ENCODE measurements at regions not wholly inside any gene's neighbourhood (a gene's known extent, or its start where the extent isn't known, plus 50 kb on each side); places are given as distances from the start of the nearest gene placed in this dataset.

- Histone ChIP-seq H2AFZ (ENCODE audit: low read length) (no peak overlapping the region), H3K79me2 (ENCODE audit: insufficient read depth, low read length) (no peaks in the 10 kb centered on the region), H3K4me3 (replicated peaks in 1 of 3; ENCODE audit: insufficient read depth in 1 of 3, low read depth in 2 of 3, low read length in 3 of 3) (no peak overlapping the region), H3K36me3 (replicated peaks in 1 of 2; ENCODE audit: control insufficient read depth in 1 of 2, insufficient read depth in 2 of 2, low read length in 2 of 2) (no peaks in the 10 kb centered on the region), H3K27ac (ENCODE audit: extremely low read length, insufficient read depth, low read length) (no peak overlapping the region), H3K9me3 (ENCODE audit: low read length) (no peaks in the 10 kb centered on the region), H3K9ac (ENCODE audit: insufficient read depth, low read depth, low read length) (no peak overlapping the region), H3K27me3 (ENCODE audit: control insufficient read depth in 1 of 2, insufficient read depth in 2 of 2, low read length in 2 of 2) (peaks cover 0 to 10% of the 10 kb centered on the region in 2 experiments; a peak in 3 of 5 replicates), H3K4me1 (ENCODE audit: insufficient read depth, low read length) (no peaks in the 10 kb centered on the region), H4K20me1 (ENCODE audit: insufficient read depth, low read length) (no peaks in the 10 kb centered on the region), H3K4me2 (ENCODE audit: low read depth, low read length) (no peak overlapping the region)
- WGBS (ENCODE audit: low lambda C conversion rate) = 27% methylated on average over 3 of the region's 3 CpGs
- DNase-seq (ENCODE audit: low spot score) = no peak
- ChIA-PET POLR2A (no interaction called here), CTCF (ENCODE audit: low intra/inter-chr PET ratio, low total read pairs) (no interaction called here)
- peak; percentile 56 for ATAC-seq
- intact Hi-C loops (cut with micrococcal nuclease; ENCODE audit: unreplicated experiment) (no loop called here), in situ Hi-C loops (cut with HindIII; ENCODE audit: extremely low pct_ligation_motif_present, low pct_unique_long_range_greater_than_20kb) (no loop called here)
- no peak for TF ChIP-seq ZBTB21 (CRISPR knock-in tag; IDR thresholded peaks at IDR 0.05)
- TF ChIP-seq CEBPB (IDR thresholded peaks at IDR 0.05; ENCODE audit: borderline replicate concordance, low read depth, low read length) = peak; percentile 77
- peak; percentile 31; the same call in 1 of the 2 replicates for TF ChIP-seq CEBPG (CRISPR knock-in tag; IDR thresholded peaks at IDR 0.05)
- no peak for TF ChIP-seq SUZ12 (IDR thresholded peaks at IDR 0.05; ENCODE audit: low read depth, low read length)
- BruUV-seq (replicated peaks) = no TSS peak
- no peak for FAIRE-seq
Observed at GRCh38 chr2:48070415-48070814, 164.1 kb upstream of the FBXO11 start.

- H2AFZ ChIP-seq (ENCODE audit: low read length) = no peak overlapping the region
- CTCF ChIA-PET (ENCODE audit: low intra/inter-chr PET ratio, low total read pairs) = no interaction called here
- H3K79me2 ChIP-seq (ENCODE audit: insufficient read depth, low read length) = no peaks in the 10 kb centered on the region
- peak; percentile 46; the same call in 1 of the 2 replicates for TF ChIP-seq CREB1 (IDR thresholded peaks at IDR 0.05)
- TF ChIP-seq CREB1 (CRISPR knock-in tag; IDR thresholded peaks at IDR 0.05) = no peak
- TF ChIP-seq E2F1 (CRISPR knock-in tag; IDR thresholded peaks at IDR 0.05) = no peak
- TF ChIP-seq BCLAF1 (IDR thresholded peaks at IDR 0.05) = no peak
- TF ChIP-seq ATF7 (IDR thresholded peaks at IDR 0.05) = peak; percentile 79
- TF ChIP-seq ATF7 (CRISPR knock-in tag; IDR thresholded peaks at IDR 0.05) = no peak
- no peak for DNase-seq (ENCODE audit: low spot score)
- no peak overlapping the region for H3K9ac ChIP-seq (ENCODE audit: insufficient read depth, low read depth, low read length)
- intact Hi-C loops (cut with micrococcal nuclease; ENCODE audit: unreplicated experiment) (no loop called here), in situ Hi-C loops (cut with HindIII; ENCODE audit: extremely low pct_ligation_motif_present, low pct_unique_long_range_greater_than_20kb) (no loop called here)
- no peaks in the 10 kb centered on the region for H3K36me3 ChIP-seq (replicated peaks in 1 of 2; ENCODE audit: control insufficient read depth in 1 of 2, insufficient read depth in 2 of 2, low read length in 2 of 2)
- WGBS (ENCODE audit: low lambda C conversion rate) = 30% methylated on average over 5 of the region's 5 CpGs
- no peak for FAIRE-seq
- H3K27ac ChIP-seq (ENCODE audit: extremely low read length, insufficient read depth, low read length) = no peak overlapping the region
- H3K4me2 ChIP-seq (ENCODE audit: low read depth, low read length) = no peak overlapping the region
- no TSS peak for BruUV-seq (replicated peaks)
- POLR2A ChIA-PET = no interaction called here
- no peak overlapping the region for H3K4me3 ChIP-seq (replicated peaks in 1 of 3; ENCODE audit: insufficient read depth in 1 of 3, low read depth in 2 of 3, low read length in 3 of 3)
- H3K9me3 ChIP-seq (ENCODE audit: low read length) = no peaks in the 10 kb centered on the region
- H3K4me1 ChIP-seq (ENCODE audit: insufficient read depth, low read length) = no peaks in the 10 kb centered on the region
- H3K27me3 ChIP-seq (ENCODE audit: control insufficient read depth in 1 of 2, insufficient read depth in 2 of 2, low read length in 2 of 2) = peaks cover 0 to 20% of the 10 kb centered on the region in 2 experiments; a peak in 3 of 5 replicates
- no peaks in the 10 kb centered on the region for H4K20me1 ChIP-seq (ENCODE audit: insufficient read depth, low read length)
- no peak for ATAC-seq
Observed at GRCh38 chr2:48072583-48072982, 166.3 kb upstream of the FBXO11 start.
